ENCODE measurements at regions not wholly inside any gene's neighbourhood (a gene's known extent, or its start where the extent isn't known, plus 50 kb on each side); places are given as distances from the start of the nearest gene placed in this dataset.

GRCh38 chr13:30128095-30128494 is 179.3 kb downstream of the KATNAL1 start:
- DNase-seq (no peak), ATAC-seq (peak in 1 of 8 donors; percentile 10)
- Histone ChIP-seq H3K4me3 (no peak overlapping the region), H3K36me3 (no peaks in the 10 kb centered on the region), H3K9me3 (no peaks in the 10 kb centered on the region), H3K4me1 (peaks cover 0 to 12% (median 6%) of the 10 kb centered on the region in 9 donors), H3K27ac (no peak overlapping the region), H3K27me3 (no peaks in the 10 kb centered on the region)
- WGBS, 2 donors, result 54 to 63% methylated on average over 1 of the region's 1 CpG
- intact Hi-C loops (cut with DNase I), result loop anchor here in 1 of 10 donors (5.0 kb wide), 1 partner anchor 674 kb away; no protein-coding TSS in a partner anchor
- no peak for TF ChIP-seq CTCF (IDR thresholded peaks at IDR 0.05)

- Histone ChIP-seq H3K36me3 (no peaks in the 10 kb centered on the region), H3K27me3 (peaks cover 0 to 5% (median 0%) of the 10 kb centered on the region in 7 donors), H3K4me1 (peaks cover 0 to 6% (median 0%) of the 10 kb centered on the region in 9 donors), H3K9me3 (no peaks in the 10 kb centered on the region), H3K4me3 (no peak overlapping the region), H3K27ac (no peak overlapping the region)
- ATAC-seq (peak in 5 of 8 donors; percentile 18 to 49 (median 37)), DNase-seq (no peak)
- WGBS, 2 donors, result 84 to 87% methylated on average over 4 of the region's 4 CpGs
- intact Hi-C loops (cut with DNase I), result loop anchor here in 1 of 10 donors (5.0 kb wide), 1 partner anchor 675 kb away; no protein-coding TSS in a partner anchor
- no peak for TF ChIP-seq CTCF (IDR thresholded peaks at IDR 0.05)
Observed at GRCh38 chr13:30126903-30127428, 180.4 kb downstream of the KATNAL1 start.

- no peak for ATAC-seq
- 48 to 54% methylated on average over 5 of the region's 5 CpGs for WGBS, 2 donors
- intact Hi-C loops (cut with DNase I), result loop anchor here in 1 of 10 donors (5.0 kb wide), 1 partner anchor 677 kb away; no protein-coding TSS in a partner anchor
- Histone ChIP-seq H3K9me3 (no peaks in the 10 kb centered on the region), H3K36me3 (no peaks in the 10 kb centered on the region), H3K27me3 (peaks cover 0 to 19% (median 0%) of the 10 kb centered on the region in 7 donors), H3K4me3 (no peak overlapping the region), H3K4me1 (peaks cover 0 to 6% (median 0%) of the 10 kb centered on the region in 9 donors), H3K27ac (no peak overlapping the region)
- no peak for DNase-seq
- TF ChIP-seq CTCF (IDR thresholded peaks at IDR 0.05), result no peak
Observed at GRCh38 chr13:30125422-30126073, 181.8 kb downstream of the KATNAL1 start.

- no peaks in the 10 kb centered on the region for H3K9me3 ChIP-seq
- TF ChIP-seq CTCF (IDR thresholded peaks at IDR 0.05), result no peak
- peak in 1 of 8 donors; percentile 15 for ATAC-seq
- H3K4me1 ChIP-seq, result peaks cover 0 to 6% (median 0%) of the 10 kb centered on the region in 9 donors
- peaks cover 0 to 29% (median 7%) of the 10 kb centered on the region in 7 donors for H3K27me3 ChIP-seq
- H3K36me3 ChIP-seq, result no peaks in the 10 kb centered on the region
- intact Hi-C loops (cut with DNase I), result no loop called here
- no peak overlapping the region for H3K27ac ChIP-seq
- WGBS, 2 donors, result 95 to 96% methylated on average over 18 of the region's 18 CpGs
- no peak for DNase-seq
- no peak overlapping the region for H3K4me3 ChIP-seq
Observed at GRCh38 chr13:30124131-30124768, 183.1 kb downstream of the KATNAL1 start.
